ENCODE measurements at regions not wholly inside any gene's neighbourhood (a gene's known extent, or its start where the extent isn't known, plus 50 kb on each side); places are given as distances from the start of the nearest gene placed in this dataset.

- Histone ChIP-seq H3K27me3 (replicated peaks) (no peaks in the 10 kb centered on the region), H3K4me3 (ENCODE audit: low read depth, low read length) (no peak overlapping the region), H3K36me3 (replicated peaks) (no peaks in the 10 kb centered on the region), H3K27ac (no peak overlapping the region)
- TF ChIP-seq CTCF (IDR thresholded peaks at IDR 0.05; ENCODE audit: low read depth, low read length, missing control alignments), result no peak
- in situ Hi-C loops (cut with HindIII; ENCODE audit: low pct_ligation_motif_present, low sequenced_read_pairs), result no loop called here
- no peak for DNase-seq
Measured at GRCh38 chr9:16217943-16218701, 652.3 kb downstream of the BNC2 start.

- DNase-seq, result no peak
- Histone ChIP-seq H3K4me3 (ENCODE audit: low read depth, low read length) (no peak overlapping the region), H3K27me3 (replicated peaks) (no peaks in the 10 kb centered on the region), H3K27ac (no peak overlapping the region), H3K36me3 (replicated peaks) (no peaks in the 10 kb centered on the region)
- no peak for TF ChIP-seq CTCF (IDR thresholded peaks at IDR 0.05; ENCODE audit: low read depth, low read length, missing control alignments)
- in situ Hi-C loops (cut with HindIII; ENCODE audit: low pct_ligation_motif_present, low sequenced_read_pairs), result no loop called here
Measured at GRCh38 chr9:16221366-16221765, 649.1 kb downstream of the BNC2 start.

- no peak for TF ChIP-seq CTCF (IDR thresholded peaks at IDR 0.05; ENCODE audit: low read depth, low read length, missing control alignments)
- in situ Hi-C loops (cut with HindIII; ENCODE audit: low pct_ligation_motif_present, low sequenced_read_pairs), result no loop called here
- H3K27ac ChIP-seq, result no peak overlapping the region
- no peaks in the 10 kb centered on the region for H3K27me3 ChIP-seq (replicated peaks)
- DNase-seq, result no peak
- no peak overlapping the region for H3K4me3 ChIP-seq (ENCODE audit: low read depth, low read length)
- no peaks in the 10 kb centered on the region for H3K36me3 ChIP-seq (replicated peaks)
Measured at GRCh38 chr9:16221822-16222547, 648.5 kb downstream of the BNC2 start.

- no peak for DNase-seq
- no peaks in the 10 kb centered on the region for H3K36me3 ChIP-seq (replicated peaks)
- H3K27ac ChIP-seq, result no peak overlapping the region
- in situ Hi-C loops (cut with HindIII; ENCODE audit: low pct_ligation_motif_present, low sequenced_read_pairs), result no loop called here
- TF ChIP-seq CTCF (IDR thresholded peaks at IDR 0.05; ENCODE audit: low read depth, low read length, missing control alignments), result no peak
- no peaks in the 10 kb centered on the region for H3K27me3 ChIP-seq (replicated peaks)
- no peak overlapping the region for H3K4me3 ChIP-seq (ENCODE audit: low read depth, low read length)
Measured at GRCh38 chr9:16223074-16223871, 647.2 kb downstream of the BNC2 start.

GRCh38 chr9:16230731-16231130, 639.7 kb downstream of the BNC2 start:
- no peaks in the 10 kb centered on the region for H3K36me3 ChIP-seq (replicated peaks)

More at GRCh38 chr9:16230731-16231130, 639.7 kb downstream of the BNC2 start:
- no peaks in the 10 kb centered on the region for H3K27me3 ChIP-seq (replicated peaks)
- no peak for DNase-seq
- in situ Hi-C loops (cut with HindIII; ENCODE audit: low pct_ligation_motif_present, low sequenced_read_pairs), result no loop called here
- H3K4me3 ChIP-seq (ENCODE audit: low read depth, low read length), result no peak overlapping the region
- TF ChIP-seq CTCF (IDR thresholded peaks at IDR 0.05; ENCODE audit: low read depth, low read length, missing control alignments), result no peak
- H3K27ac ChIP-seq, result no peak overlapping the region
